ENCODE measurements at regions not wholly inside any gene's neighbourhood (a gene's known extent, or its start where the extent isn't known, plus 50 kb on each side); places are given as distances from the start of the nearest gene placed in this dataset.

GRCh38 chr13:81480634-81481033 lies 1139.7 kb upstream of the SPRY2 start:
- H3K4me1 ChIP-seq (ENCODE audit: control insufficient read depth, insufficient read depth, low read length) = no peaks in the 10 kb centered on the region
- peak in 1 of 6 donors; percentile 3 for DNase-seq (ENCODE audit: low read depth in 4 of 6, low spot score in 6 of 6)
- H3K4me3 ChIP-seq (ENCODE audit: low read depth, low read length) = no peak overlapping the region

GRCh38 chr13:81473366-81473899 lies 1132.5 kb upstream of the SPRY2 start:
- H3K4me3 ChIP-seq (ENCODE audit: low read depth, low read length) = no peak overlapping the region
- no peaks in the 10 kb centered on the region for H3K27me3 ChIP-seq (ENCODE audit: control insufficient read depth, insufficient read depth, low read length)
- WGBS (ENCODE audit: insufficient coverage) = no CpG with 5 or more reads among the region's 3 CpGs
- no peaks in the 10 kb centered on the region for H3K4me1 ChIP-seq (ENCODE audit: control insufficient read depth, insufficient read depth, low read length)
- DNase-seq (ENCODE audit: low read depth in 4 of 6, low spot score in 6 of 6) = no peak
- H3K9me3 ChIP-seq (ENCODE audit: control insufficient read depth, insufficient read depth, low read length) = no peaks in the 10 kb centered on the region
- no peak overlapping the region for H3K27ac ChIP-seq (ENCODE audit: low read depth, low read length)
- no peaks in the 10 kb centered on the region for H3K36me3 ChIP-seq (ENCODE audit: control insufficient read depth, insufficient read depth, low read length)

More at GRCh38 chr13:81480634-81481033, 1139.7 kb upstream of the SPRY2 start:
- WGBS (ENCODE audit: insufficient coverage) = no CpG with 5 or more reads among the region's 2 CpGs
- no peaks in the 10 kb centered on the region for H3K27me3 ChIP-seq (ENCODE audit: control insufficient read depth, insufficient read depth, low read length)
- H3K36me3 ChIP-seq (ENCODE audit: control insufficient read depth, insufficient read depth, low read length) = no peaks in the 10 kb centered on the region
- no peaks in the 10 kb centered on the region for H3K9me3 ChIP-seq (ENCODE audit: control insufficient read depth, insufficient read depth, low read length)
- H3K27ac ChIP-seq (ENCODE audit: low read depth, low read length) = no peak overlapping the region

- Histone ChIP-seq H3K27ac (ENCODE audit: low read depth, low read length) (no peak overlapping the region), H3K4me1 (ENCODE audit: control insufficient read depth, insufficient read depth, low read length) (no peaks in the 10 kb centered on the region), H3K27me3 (ENCODE audit: control insufficient read depth, insufficient read depth, low read length) (no peaks in the 10 kb centered on the region), H3K9me3 (ENCODE audit: control insufficient read depth, insufficient read depth, low read length) (no peaks in the 10 kb centered on the region), H3K36me3 (ENCODE audit: control insufficient read depth, insufficient read depth, low read length) (no peaks in the 10 kb centered on the region), H3K4me3 (ENCODE audit: low read depth, low read length) (no peak overlapping the region)
- 86% methylated on average over 1 of the region's 3 CpGs for WGBS (ENCODE audit: insufficient coverage)
- peak in 2 of 6 donors; percentile 9 to 67 for DNase-seq (ENCODE audit: low read depth in 4 of 6, low spot score in 6 of 6)
Observed at GRCh38 chr13:81458170-81458569, 1117.2 kb upstream of the SPRY2 start.

DNA sequence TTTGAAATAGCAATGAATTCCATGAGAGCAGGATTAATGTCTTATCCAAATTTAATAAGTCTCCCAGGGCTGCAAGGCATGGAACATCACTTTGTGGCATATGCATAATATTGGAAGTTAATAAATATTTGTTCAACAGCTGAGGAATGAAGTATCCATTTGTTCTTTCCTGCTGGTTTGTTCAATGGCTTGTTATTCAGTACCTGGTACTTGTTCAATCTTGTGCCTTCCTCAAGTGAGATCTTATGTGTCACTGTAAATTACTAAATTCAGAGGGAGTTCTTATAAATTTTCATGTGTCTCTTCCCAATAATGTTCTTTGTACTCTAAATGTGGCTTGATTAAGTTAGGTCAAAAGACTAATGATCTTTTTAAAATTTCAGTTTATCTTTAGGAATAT lies 1105.5 kb upstream of the SPRY2 start:
- Histone ChIP-seq H3K4me1 (ENCODE audit: control insufficient read depth, insufficient read depth, low read length) (no peaks in the 10 kb centered on the region), H3K4me3 (ENCODE audit: low read depth, low read length) (no peak overlapping the region), H3K36me3 (ENCODE audit: control insufficient read depth, insufficient read depth, low read length) (no peaks in the 10 kb centered on the region), H3K9me3 (ENCODE audit: control insufficient read depth, insufficient read depth, low read length) (no peaks in the 10 kb centered on the region), H3K27ac (ENCODE audit: low read depth, low read length) (no peak overlapping the region), H3K27me3 (ENCODE audit: control insufficient read depth, insufficient read depth, low read length) (no peaks in the 10 kb centered on the region)
- no peak for DNase-seq (ENCODE audit: low read depth in 4 of 6, low spot score in 6 of 6)

GRCh38 chr13:81442904-81443303 lies 1102.0 kb upstream of the SPRY2 start:
- no peaks in the 10 kb centered on the region for H3K4me1 ChIP-seq (ENCODE audit: control insufficient read depth, insufficient read depth, low read length)
- no peak for DNase-seq (ENCODE audit: low read depth in 4 of 6, low spot score in 6 of 6)
- no CpG with 5 or more reads among the region's 1 CpG for WGBS (ENCODE audit: insufficient coverage)
- H3K27me3 ChIP-seq (ENCODE audit: control insufficient read depth, insufficient read depth, low read length) = no peaks in the 10 kb centered on the region
- no peak overlapping the region for H3K27ac ChIP-seq (ENCODE audit: low read depth, low read length)
- H3K4me3 ChIP-seq (ENCODE audit: low read depth, low read length) = no peak overlapping the region
- H3K9me3 ChIP-seq (ENCODE audit: control insufficient read depth, insufficient read depth, low read length) = no peaks in the 10 kb centered on the region
- H3K36me3 ChIP-seq (ENCODE audit: control insufficient read depth, insufficient read depth, low read length) = no peaks in the 10 kb centered on the region

DNA sequence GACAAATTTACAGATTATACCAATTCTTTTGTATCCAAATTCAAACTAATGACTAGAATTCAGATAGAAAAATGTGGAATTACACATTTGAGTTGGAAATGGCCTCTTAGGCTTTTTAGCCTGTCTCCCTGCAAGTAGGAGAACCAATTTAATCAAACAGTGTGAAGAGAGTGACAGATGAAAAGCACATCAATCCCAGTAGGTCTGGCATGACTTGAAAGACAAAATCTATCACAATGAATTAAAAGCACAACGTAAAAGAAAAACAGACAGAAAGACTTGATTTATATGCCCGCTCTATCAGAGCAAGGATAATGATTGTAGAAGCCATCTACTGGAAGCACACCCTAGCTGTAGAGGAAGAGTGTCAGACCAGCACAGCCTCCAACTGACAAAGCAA lies 1084.4 kb upstream of the SPRY2 start:
- Histone ChIP-seq H3K27me3 (ENCODE audit: control insufficient read depth, insufficient read depth, low read length) (no peaks in the 10 kb centered on the region), H3K36me3 (ENCODE audit: control insufficient read depth, insufficient read depth, low read length) (no peaks in the 10 kb centered on the region), H3K9me3 (ENCODE audit: control insufficient read depth, insufficient read depth, low read length) (peaks cover 2% of the 10 kb centered on the region), H3K4me1 (ENCODE audit: control insufficient read depth, insufficient read depth, low read length) (no peaks in the 10 kb centered on the region), H3K4me3 (ENCODE audit: low read depth, low read length) (no peak overlapping the region), H3K27ac (ENCODE audit: low read depth, low read length) (no peak overlapping the region)
- DNase-seq (ENCODE audit: low read depth in 4 of 6, low spot score in 6 of 6) = peak in 1 of 6 donors; percentile 18
- WGBS (ENCODE audit: insufficient coverage) = no CpG with 5 or more reads among the region's 2 CpGs

- Histone ChIP-seq H3K27ac (ENCODE audit: low read depth, low read length) (no peak overlapping the region), H3K4me1 (ENCODE audit: control insufficient read depth, insufficient read depth, low read length) (no peaks in the 10 kb centered on the region), H3K4me3 (ENCODE audit: low read depth, low read length) (no peak overlapping the region), H3K27me3 (ENCODE audit: control insufficient read depth, insufficient read depth, low read length) (no peaks in the 10 kb centered on the region), H3K36me3 (ENCODE audit: control insufficient read depth, insufficient read depth, low read length) (no peaks in the 10 kb centered on the region), H3K9me3 (ENCODE audit: control insufficient read depth, insufficient read depth, low read length) (no peaks in the 10 kb centered on the region)
- DNase-seq (ENCODE audit: low read depth in 4 of 6, low spot score in 6 of 6) = no peak
Observed at GRCh38 chr13:81409284-81409683, 1068.4 kb upstream of the SPRY2 start.

DNA sequence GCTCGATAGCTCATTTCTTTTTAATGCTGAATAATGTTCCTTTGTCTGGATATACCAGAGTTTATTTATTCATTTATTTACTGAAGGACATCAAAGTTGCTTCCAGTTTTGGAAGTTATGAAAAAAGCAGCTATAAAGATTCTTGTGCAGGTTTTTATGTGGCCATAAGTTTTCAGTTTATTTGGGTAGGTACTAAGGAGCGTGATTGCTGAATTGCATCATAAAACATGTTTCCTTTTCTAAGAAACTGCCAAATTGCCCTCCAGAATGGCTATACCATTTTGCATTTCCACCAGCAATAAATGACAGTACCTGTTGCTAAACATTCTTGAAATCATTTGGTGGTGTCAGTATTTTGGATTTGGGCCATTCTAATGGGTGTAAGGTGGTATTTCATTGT lies 1067.7 kb upstream of the SPRY2 start:
- H3K27ac ChIP-seq (ENCODE audit: low read depth, low read length) = no peak overlapping the region
- no peaks in the 10 kb centered on the region for H3K36me3 ChIP-seq (ENCODE audit: control insufficient read depth, insufficient read depth, low read length)
- H3K9me3 ChIP-seq (ENCODE audit: control insufficient read depth, insufficient read depth, low read length) = no peaks in the 10 kb centered on the region
- H3K4me3 ChIP-seq (ENCODE audit: low read depth, low read length) = no peak overlapping the region
- H3K4me1 ChIP-seq (ENCODE audit: control insufficient read depth, insufficient read depth, low read length) = no peaks in the 10 kb centered on the region
- H3K27me3 ChIP-seq (ENCODE audit: control insufficient read depth, insufficient read depth, low read length) = no peaks in the 10 kb centered on the region
- DNase-seq (ENCODE audit: low read depth in 4 of 6, low spot score in 6 of 6) = no peak
- no CpG with 5 or more reads among the region's 2 CpGs for WGBS (ENCODE audit: insufficient coverage)

GRCh38 chr13:81406639-81407292 lies 1065.8 kb upstream of the SPRY2 start:
- Histone ChIP-seq H3K4me3 (ENCODE audit: low read depth, low read length) (no peak overlapping the region), H3K9me3 (ENCODE audit: control insufficient read depth, insufficient read depth, low read length) (no peaks in the 10 kb centered on the region), H3K36me3 (ENCODE audit: control insufficient read depth, insufficient read depth, low read length) (no peaks in the 10 kb centered on the region), H3K27me3 (ENCODE audit: control insufficient read depth, insufficient read depth, low read length) (no peaks in the 10 kb centered on the region), H3K4me1 (ENCODE audit: control insufficient read depth, insufficient read depth, low read length) (no peaks in the 10 kb centered on the region), H3K27ac (ENCODE audit: low read depth, low read length) (no peak overlapping the region)
- 86% methylated on average over 3 of the region's 4 CpGs for WGBS (ENCODE audit: insufficient coverage)
- no peak for DNase-seq (ENCODE audit: low read depth in 4 of 6, low spot score in 6 of 6)

GRCh38 chr13:81406022-81406421 lies 1065.1 kb upstream of the SPRY2 start:
- Histone ChIP-seq H3K27me3 (ENCODE audit: control insufficient read depth, insufficient read depth, low read length) (no peaks in the 10 kb centered on the region), H3K4me3 (ENCODE audit: low read depth, low read length) (no peak overlapping the region), H3K27ac (ENCODE audit: low read depth, low read length) (no peak overlapping the region), H3K36me3 (ENCODE audit: control insufficient read depth, insufficient read depth, low read length) (no peaks in the 10 kb centered on the region), H3K4me1 (ENCODE audit: control insufficient read depth, insufficient read depth, low read length) (no peaks in the 10 kb centered on the region), H3K9me3 (ENCODE audit: control insufficient read depth, insufficient read depth, low read length) (no peaks in the 10 kb centered on the region)
- no CpG with 5 or more reads among the region's 3 CpGs for WGBS (ENCODE audit: insufficient coverage)
- DNase-seq (ENCODE audit: low read depth in 4 of 6, low spot score in 6 of 6) = no peak
